GM18873 (cell line): ENCODE measurements at regions not wholly inside any gene's neighbourhood (a gene's known extent, or its start where the extent isn't known, plus 50 kb on each side); places are given as distances from the start of the nearest gene placed in this dataset.

ENCODE experiments used
- ATAC-seq: cut with Tn5 transposase; IDR thresholded peaks from one replicate; pipeline ENCODE4 v1.9.1; 2021; ENCODE audit warnings: mild to moderate bottlenecking, moderate library complexity, moderate number of reproducible peaks; ENCODE audit not compliant: unreplicated experiment, low FRiP score

- ATAC-seq: no peak
Observed at GRCh38 chr9:81141961-81142360, 547.4 kb downstream of the TLE1 start.

- ATAC-seq: no peak
Observed at GRCh38 chr9:81137976-81138568, 551.3 kb downstream of the TLE1 start.

DNA sequence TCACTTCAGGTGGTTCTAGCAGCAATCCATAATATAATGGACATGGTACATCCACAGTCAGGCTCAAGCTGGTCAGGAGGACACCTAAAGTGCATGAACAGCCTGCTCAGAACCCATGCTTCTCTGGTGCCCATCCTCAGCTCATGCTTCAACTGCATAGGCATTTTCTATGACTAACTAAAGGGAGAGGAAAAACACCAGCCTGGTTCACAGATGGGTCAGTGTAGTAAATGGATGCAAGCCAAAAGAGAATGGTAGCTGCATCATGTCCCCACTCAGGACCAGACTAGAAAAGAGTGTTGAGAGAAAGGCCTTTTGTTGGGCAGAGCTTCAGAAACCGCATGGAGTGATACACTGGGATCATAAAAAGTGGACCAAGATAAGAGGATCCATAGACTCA lies 556.6 kb downstream of the TLE1 start:
- no peak for ATAC-seq

- ATAC-seq: no peak
Observed at GRCh38 chr9:81132318-81132717, 557.0 kb downstream of the TLE1 start.

DNA sequence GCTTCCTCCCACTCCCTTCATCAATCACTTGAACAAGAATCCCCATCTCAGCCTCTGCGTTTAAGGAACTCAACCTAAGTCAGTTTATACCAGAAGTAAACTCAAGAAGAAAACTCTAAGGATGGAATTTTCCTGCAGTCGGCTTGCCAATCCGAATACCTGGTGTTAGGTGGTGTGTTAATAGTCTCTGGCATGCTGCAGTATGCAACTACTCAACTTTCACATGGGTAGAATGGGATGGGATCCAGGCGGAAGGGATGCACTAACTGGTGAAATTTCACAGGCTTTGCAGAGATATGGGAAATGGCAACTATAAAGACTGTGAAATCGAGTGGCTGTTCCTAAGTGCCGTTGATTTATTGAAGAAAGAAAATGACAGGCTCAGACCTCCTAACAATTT lies 560.6 kb downstream of the TLE1 start:
- ATAC-seq: no peak

GRCh38 chr9:81125446-81126092 lies 563.8 kb downstream of the TLE1 start:
- no peak for ATAC-seq

DNA sequence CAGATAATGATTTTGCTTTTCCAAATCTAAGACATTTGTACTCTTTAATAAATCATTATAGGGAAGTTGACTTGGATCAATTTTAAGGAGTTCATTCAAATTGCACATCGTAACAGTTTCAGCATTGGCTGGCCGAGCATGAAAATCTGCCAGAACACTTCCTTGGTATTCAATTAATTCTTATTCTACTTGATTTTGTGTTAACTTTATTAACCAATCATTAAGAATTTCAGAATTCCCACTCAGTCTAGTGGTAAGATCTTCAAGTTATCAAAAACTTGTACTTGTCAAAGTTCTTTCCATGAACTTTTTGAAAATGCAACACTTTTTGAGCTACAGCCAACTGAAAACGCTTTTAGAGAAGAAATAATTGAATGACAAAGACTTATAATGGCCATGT lies 565.8 kb downstream of the TLE1 start:
- no peak for ATAC-seq

DNA sequence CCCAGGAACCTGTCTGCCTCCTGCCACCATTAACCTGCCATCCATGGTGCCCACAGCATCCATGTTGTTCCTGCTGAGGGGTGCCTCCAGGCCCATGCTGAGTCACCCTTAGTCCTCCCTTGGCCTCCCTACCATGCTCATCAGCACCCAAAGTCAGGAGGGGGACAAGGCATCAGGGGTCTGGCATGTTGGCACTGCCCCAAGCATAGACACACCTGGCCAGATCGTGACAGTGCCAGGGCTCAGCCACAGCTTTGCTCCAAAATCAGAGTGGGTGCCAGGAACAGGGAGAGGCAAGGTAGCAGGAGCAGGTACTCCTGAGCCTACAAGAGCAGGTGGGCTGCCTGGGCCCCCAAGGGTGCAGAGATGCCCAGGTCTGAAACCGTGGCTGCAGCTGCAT lies 566.6 kb downstream of the TLE1 start:
- ATAC-seq: no peak

DNA sequence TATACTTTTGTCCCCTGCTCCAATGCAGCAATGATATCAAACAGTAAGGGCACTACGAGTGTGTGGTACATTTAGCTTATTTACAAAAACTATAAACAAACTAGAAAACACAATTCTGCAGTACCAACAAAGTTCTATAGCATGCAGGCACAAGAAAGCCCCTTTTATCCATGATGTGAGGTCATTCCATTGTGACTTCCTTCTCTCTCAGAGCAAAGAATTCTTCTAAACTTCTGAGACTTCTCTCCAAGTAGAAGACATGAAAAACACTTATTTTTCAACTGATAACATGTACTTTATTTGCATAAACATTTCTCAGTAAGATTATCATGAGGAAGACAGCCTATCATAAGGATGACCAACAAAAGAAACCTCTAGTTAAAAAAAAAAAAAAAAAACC lies 569.8 kb downstream of the TLE1 start:
- ATAC-seq: no peak

GRCh38 chr9:81118416-81118815 lies 570.9 kb downstream of the TLE1 start:
- no peak for ATAC-seq

GRCh38 chr9:81116340-81117137 lies 572.8 kb downstream of the TLE1 start:
- ATAC-seq: no peak

GRCh38 chr9:81113453-81114124 lies 575.8 kb downstream of the TLE1 start:
- ATAC-seq: no peak

GRCh38 chr9:81112627-81113452 lies 576.5 kb downstream of the TLE1 start:
- no peak for ATAC-seq

- ATAC-seq: no peak
Observed at GRCh38 chr9:81108821-81109220, 580.5 kb downstream of the TLE1 start.

DNA sequence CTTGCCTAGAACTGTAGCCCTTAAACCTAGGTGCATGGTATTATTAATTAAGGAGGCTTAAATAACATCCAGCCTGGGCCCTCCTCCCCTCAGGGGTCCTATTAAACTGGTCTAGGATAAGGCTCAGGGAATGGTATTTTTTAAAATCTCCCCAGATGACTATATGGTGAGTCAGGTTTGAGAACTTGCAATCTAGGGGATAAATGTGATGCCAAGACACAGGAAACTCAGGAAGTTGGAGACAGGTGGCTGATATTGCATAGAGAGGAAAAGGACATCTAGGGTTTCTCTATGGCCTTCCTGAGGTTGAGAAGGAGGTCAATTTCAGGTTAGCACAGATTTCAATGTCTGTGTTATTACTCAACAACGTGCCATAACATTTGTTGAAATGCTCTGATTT lies 581.0 kb downstream of the TLE1 start:
- ATAC-seq: no peak

DNA sequence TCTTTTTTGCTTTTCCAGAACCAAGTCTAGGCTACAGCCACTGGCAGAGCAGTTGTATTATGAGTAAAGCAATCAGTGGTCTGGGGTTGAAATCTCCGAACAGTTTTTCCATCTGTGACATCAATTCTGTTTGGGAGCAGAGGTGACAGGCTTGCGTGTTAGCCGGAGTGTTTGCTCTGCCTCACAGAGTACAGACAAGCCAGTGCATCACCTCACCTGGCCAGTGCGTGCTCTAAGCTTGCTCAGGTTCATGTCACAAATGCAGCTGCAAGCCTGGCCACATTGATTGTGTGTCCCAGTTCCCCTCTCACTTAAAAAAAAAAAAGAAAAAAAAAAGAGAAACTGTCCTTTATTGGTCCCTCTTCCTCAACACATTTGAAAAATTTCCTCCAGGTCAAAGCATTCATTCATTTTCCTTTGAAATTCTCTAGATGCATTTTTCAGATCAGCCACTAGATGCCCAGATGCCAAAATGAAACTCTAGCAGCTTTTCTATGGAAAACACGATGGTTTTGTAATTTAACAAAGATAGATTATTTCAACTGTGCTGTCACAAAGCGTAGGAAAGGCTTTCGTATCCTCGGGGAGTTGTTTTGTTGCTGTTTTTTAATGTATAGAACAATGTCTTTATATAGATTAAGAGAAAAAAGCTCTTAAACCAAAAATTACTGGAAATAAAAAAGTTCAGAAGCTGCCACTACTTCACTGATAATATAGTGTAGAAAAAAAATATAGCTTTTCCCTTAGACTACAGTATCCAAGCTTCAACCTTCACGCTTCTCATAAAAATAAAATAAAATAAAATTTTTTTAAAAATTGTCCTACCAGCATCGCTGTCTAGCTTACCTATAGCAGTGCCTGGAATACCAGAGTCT lies 585.5 kb downstream of the TLE1 start:
- no peak for ATAC-seq

DNA sequence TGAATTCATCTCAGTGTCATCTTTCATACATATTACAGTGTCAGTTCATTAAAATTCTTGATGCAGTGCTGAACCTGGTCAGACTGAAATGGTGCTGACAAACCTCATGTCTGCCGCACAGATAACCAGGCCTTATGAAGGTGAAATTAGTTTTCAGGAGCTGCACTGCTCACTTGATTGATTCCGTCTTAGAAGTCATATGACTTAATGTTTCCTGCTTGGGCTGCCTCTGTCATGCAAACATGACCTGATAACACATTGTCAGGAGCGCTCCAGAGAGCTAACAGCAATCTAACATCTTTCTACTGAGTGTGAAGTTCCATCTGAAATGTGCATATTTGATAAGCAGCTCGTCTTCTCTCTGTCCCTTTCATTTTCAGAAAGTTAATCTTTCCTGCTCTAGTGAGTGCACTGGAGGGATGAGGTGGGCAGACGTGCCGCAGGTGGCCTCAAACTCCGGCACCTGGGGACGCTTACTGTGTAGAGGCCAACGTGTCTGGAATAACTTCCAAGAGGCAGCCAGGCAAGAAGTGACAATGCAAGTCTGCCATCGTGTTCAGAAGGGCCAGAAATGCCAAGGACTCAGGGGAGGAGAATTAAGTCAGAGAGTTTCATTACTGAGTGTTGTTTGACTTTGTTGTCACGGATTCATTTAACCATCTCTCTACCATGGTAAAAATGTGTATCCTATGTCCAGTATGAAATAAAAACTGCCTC lies 592.1 kb downstream of the TLE1 start:
- ATAC-seq: no peak

- no peak for ATAC-seq
Observed at GRCh38 chr9:81096625-81097024, 592.7 kb downstream of the TLE1 start.

GRCh38 chr9:81092057-81092456 lies 597.3 kb downstream of the TLE1 start:
- no peak for ATAC-seq
